HepG2 (cell line): ENCODE measurements at regions not wholly inside any gene's neighbourhood (a gene's known extent, or its start where the extent isn't known, plus 50 kb on each side); places are given as distances from the start of the nearest gene placed in this dataset.

Experiments
- CREBL2 ChIP-seq: sonication (generic); formaldehyde crosslinking; IDR thresholded peaks from 2 replicates; pipeline ENCODE4 v1.8.1; 2023; ENCODE audit warnings: missing genetic modification reagents, mild to moderate bottlenecking, borderline replicate concordance
- DR1 ChIP-seq: sonication (generic); formaldehyde crosslinking; IDR thresholded peaks from 2 replicates; pipeline ENCODE4 v1.8.0; 2021; ENCODE audit warnings: mild to moderate bottlenecking, missing genetic modification reagents, inconsistent platforms
- MYC ChIP-seq: sonication (generic); formaldehyde crosslinking; IDR thresholded peaks from 2 replicates; pipeline ENCODE4 v1.9.0; 2021; ENCODE audit warnings: missing genetic modification reagents, borderline replicate concordance
- NFE2L2 ChIP-seq: fragments of 150-350 bp; IDR thresholded peaks from 2 replicates; pipeline ENCODE4 v1.6.1; 2014; ENCODE audit warnings: low read length
- NFIC ChIP-seq: IDR thresholded peaks from 2 replicates; pipeline ENCODE4 v1.6.1; 2012; ENCODE audit warnings: mild to moderate bottlenecking, low read length, inconsistent platforms
- POLR2G ChIP-seq: fragments of 200-400 bp; formaldehyde crosslinking; IDR thresholded peaks from 2 replicates; pipeline ENCODE4 v1.6.1; 2018; ENCODE audit warnings: mild to moderate bottlenecking, low read depth, low read length, moderate library complexity
- SNRNP70 ChIP-seq: fragments of 200-400 bp; formaldehyde crosslinking; IDR thresholded peaks from 2 replicates; pipeline ENCODE4 v1.6.1; 2017; ENCODE audit warnings: mild to moderate bottlenecking, low read depth, low read length, moderate library complexity
- SSRP1 ChIP-seq: IDR thresholded peaks from 2 replicates; pipeline ENCODE4 v1.6.1; 2016; ENCODE audit warnings: control low read depth
- ZBTB46 ChIP-seq: sonication (generic); formaldehyde crosslinking; IDR thresholded peaks from 2 replicates; pipeline ENCODE4 v1.4.0; 2020; ENCODE audit warnings: mild to moderate bottlenecking, missing genetic modification reagents, borderline replicate concordance
- ZFY ChIP-seq: sonication (generic); formaldehyde crosslinking; IDR thresholded peaks from 2 replicates; pipeline ENCODE4 v1.4.0; 2020; ENCODE audit warnings: missing genetic modification reagents
- ZNF329 ChIP-seq: sonication (generic); formaldehyde crosslinking; IDR thresholded peaks from 2 replicates; pipeline ENCODE4 v1.9.0; 2021; ENCODE audit warnings: low read depth, mild to moderate bottlenecking, missing genetic modification reagents
- ZNF503 ChIP-seq: sonication (generic); formaldehyde crosslinking; IDR thresholded peaks from 2 replicates; pipeline ENCODE4 v1.4.0; 2020; ENCODE audit warnings: missing genetic modification reagents
- ZNF546 ChIP-seq: sonication (generic); formaldehyde crosslinking; conservative IDR thresholded peaks from 2 replicates; pipeline ENCODE4 v1.8.1; 2023; ENCODE audit warnings: mild to moderate bottlenecking, missing genetic modification reagents
- ZNF556 ChIP-seq: sonication (generic); formaldehyde crosslinking; IDR thresholded peaks from 2 replicates; pipeline ENCODE4 v1.4.0; 2020; ENCODE audit warnings: mild to moderate bottlenecking, missing genetic modification reagents, borderline replicate concordance
- ZSCAN29 ChIP-seq: sonication (generic); formaldehyde crosslinking; conservative IDR thresholded peaks from 2 replicates; pipeline ENCODE4 v1.4.0; 2020; ENCODE audit warnings: mild to moderate bottlenecking, missing genetic modification reagents
- TF ChIP-seq, protein P1 (sequence below): sonication (generic); formaldehyde crosslinking; IDR thresholded peaks from 2 replicates; pipeline ENCODE4 v1.5.1; 2020; ENCODE audit warnings: mild to moderate bottlenecking, missing genetic modification reagents, moderate library complexity
- TF ChIP-seq, protein P2 (sequence below): sonication (generic); formaldehyde crosslinking; IDR thresholded peaks from 2 replicates; pipeline ENCODE4 v1.4.0; 2020; ENCODE audit warnings: missing genetic modification reagents
- TF ChIP-seq, protein P3 (sequence below): sonication (generic); formaldehyde crosslinking; IDR thresholded peaks from 2 replicates; pipeline ENCODE4 v1.8.1; 2023; ENCODE audit warnings: missing genetic modification reagents, inconsistent platforms, borderline replicate concordance
- TF ChIP-seq, protein P4 (sequence below): sonication (generic); formaldehyde crosslinking; IDR thresholded peaks from 2 replicates; pipeline ENCODE4 v1.4.0; 2020; ENCODE audit warnings: missing genetic modification reagents, borderline replicate concordance

DNA sequence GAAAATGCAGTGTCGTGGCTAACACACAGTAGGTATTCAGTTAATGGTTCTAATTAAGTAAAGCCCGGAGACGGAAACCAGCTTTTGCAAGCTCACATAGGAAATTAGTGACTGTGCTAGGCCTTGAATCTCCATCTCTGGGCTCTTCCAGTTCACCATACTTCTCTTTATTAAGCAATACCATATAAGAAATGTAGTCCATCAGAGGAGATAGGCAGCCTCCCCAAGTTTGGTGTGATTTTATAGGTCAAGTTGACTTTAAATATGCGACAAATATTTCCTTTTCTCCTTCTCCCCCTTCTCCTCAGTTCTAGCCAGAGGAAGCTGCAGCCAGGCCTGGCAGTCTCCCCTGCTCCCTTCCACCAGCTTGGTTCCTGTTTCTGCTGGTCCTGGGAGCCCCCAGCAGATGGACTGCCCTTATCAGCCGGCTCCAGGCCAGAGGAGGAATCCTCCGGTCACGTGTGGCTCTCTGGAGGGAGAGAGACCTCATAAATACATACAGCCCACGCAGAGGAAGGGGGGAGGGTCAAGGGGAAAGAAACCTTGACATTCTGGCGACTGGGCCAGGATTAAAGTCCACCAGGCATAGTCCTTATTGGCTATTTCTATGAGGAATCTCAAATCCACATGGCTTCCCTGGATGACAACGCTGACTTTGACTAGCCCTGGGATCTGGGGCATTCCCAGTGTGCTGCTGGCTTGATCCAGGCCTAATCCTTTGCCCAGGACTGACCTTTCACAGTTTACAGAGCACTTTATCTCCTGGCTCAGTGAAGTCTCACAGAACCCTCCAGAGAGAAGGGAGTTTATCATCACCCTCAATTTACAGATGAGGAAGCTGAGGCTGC lies 115.1 kb upstream of the JUN start (continued):
- TF ChIP-seq ZNF503 (peak; percentile 82; the same call in 1 of the 2 replicates), ZNF546 (CRISPR knock-in tag) (no peak), MYC (peak; percentile 67; the same call in 1 of the 2 replicates), SSRP1 (CRISPR knock-in tag) (no peak), DR1 (CRISPR knock-in tag) (peak; percentile 49; the same call in 1 of the 2 replicates), ZBTB46 (CRISPR knock-in tag) (no peak), ZFY (peak; percentile 69), SNRNP70 (no peak), ZNF556 (no peak; the same call in 1 of the 2 replicates), NFIC (peak; percentile 78), ZSCAN29 (no peak), NFE2L2 (no peak), CREBL2 (no peak), ZNF329 (CRISPR knock-in tag) (no peak), POLR2G (0 out of 2 replicates have a peak, but pooled peaks have one; percentile 23)
- TF ChIP-seq, protein P1, sequence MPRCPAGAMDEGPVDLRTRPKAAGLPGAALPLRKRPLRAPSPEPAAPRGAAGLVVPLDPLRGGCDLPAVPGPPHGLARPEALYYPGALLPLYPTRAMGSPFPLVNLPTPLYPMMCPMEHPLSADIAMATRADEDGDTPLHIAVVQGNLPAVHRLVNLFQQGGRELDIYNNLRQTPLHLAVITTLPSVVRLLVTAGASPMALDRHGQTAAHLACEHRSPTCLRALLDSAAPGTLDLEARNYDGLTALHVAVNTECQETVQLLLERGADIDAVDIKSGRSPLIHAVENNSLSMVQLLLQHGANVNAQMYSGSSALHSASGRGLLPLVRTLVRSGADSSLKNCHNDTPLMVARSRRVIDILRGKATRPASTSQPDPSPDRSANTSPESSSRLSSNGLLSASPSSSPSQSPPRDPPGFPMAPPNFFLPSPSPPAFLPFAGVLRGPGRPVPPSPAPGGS: peak; percentile 23; the same call in 1 of the 2 replicates
- TF ChIP-seq, protein P2, sequence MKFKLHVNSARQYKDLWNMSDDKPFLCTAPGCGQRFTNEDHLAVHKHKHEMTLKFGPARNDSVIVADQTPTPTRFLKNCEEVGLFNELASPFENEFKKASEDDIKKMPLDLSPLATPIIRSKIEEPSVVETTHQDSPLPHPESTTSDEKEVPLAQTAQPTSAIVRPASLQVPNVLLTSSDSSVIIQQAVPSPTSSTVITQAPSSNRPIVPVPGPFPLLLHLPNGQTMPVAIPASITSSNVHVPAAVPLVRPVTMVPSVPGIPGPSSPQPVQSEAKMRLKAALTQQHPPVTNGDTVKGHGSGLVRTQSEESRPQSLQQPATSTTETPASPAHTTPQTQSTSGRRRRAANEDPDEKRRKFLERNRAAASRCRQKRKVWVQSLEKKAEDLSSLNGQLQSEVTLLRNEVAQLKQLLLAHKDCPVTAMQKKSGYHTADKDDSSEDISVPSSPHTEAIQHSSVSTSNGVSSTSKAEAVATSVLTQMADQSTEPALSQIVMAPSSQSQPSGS (CRISPR knock-in tag): peak; percentile 84; the same call in 1 of the 2 replicates
- TF ChIP-seq, protein P3, sequence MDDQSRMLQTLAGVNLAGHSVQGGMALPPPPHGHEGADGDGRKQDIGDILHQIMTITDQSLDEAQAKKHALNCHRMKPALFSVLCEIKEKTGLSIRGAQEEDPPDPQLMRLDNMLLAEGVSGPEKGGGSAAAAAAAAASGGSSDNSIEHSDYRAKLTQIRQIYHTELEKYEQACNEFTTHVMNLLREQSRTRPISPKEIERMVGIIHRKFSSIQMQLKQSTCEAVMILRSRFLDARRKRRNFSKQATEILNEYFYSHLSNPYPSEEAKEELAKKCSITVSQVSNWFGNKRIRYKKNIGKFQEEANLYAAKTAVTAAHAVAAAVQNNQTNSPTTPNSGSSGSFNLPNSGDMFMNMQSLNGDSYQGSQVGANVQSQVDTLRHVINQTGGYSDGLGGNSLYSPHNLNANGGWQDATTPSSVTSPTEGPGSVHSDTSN (CRISPR knock-in tag): no peak
- TF ChIP-seq, protein P4, sequence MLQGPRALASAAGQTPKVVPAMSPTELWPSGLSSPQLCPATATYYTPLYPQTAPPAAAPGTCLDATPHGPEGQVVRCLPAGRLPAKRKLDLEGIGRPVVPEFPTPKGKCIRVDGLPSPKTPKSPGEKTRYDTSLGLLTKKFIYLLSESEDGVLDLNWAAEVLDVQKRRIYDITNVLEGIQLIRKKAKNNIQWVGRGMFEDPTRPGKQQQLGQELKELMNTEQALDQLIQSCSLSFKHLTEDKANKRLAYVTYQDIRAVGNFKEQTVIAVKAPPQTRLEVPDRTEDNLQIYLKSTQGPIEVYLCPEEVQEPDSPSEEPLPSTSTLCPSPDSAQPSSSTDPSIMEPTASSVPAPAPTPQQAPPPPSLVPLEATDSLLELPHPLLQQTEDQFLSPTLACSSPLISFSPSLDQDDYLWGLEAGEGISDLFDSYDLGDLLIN (CRISPR knock-in tag): no peak
